DMS53 treated with DMSO at 0.1 percent for 48 hours (cell line): ENCODE measurements at regions not wholly inside any gene's neighbourhood (a gene's known extent, or its start where the extent isn't known, plus 50 kb on each side); places are given as distances from the start of the nearest gene placed in this dataset.

Source experiments
- DNase-seq: peaks from one replicate; lab custom pipeline; 2025; ENCODE audit not compliant: unreplicated experiment; lab: John Stamatoyannopoulos, UW

DNA sequence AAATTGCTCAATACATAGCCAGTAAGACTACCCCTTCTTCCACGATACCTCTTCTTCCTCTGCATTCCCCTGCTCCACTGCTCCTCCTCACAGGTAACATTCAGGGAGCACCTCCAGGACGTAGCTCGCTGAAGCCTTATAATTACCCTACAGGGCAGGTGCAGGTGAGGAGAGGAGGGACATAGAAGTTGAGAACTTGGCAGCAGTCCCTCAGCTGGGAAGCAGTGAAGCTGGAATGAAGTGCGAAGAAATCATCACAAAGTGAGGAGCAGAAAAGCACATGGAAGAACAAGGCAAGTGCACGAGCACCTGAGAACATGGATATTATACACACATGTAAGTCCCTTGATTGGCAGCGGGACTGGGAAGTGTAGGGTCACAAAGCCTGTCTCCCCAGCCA is 118.2 kb downstream of the HSD17B3 start:
- DNase-seq = no peak

DNA sequence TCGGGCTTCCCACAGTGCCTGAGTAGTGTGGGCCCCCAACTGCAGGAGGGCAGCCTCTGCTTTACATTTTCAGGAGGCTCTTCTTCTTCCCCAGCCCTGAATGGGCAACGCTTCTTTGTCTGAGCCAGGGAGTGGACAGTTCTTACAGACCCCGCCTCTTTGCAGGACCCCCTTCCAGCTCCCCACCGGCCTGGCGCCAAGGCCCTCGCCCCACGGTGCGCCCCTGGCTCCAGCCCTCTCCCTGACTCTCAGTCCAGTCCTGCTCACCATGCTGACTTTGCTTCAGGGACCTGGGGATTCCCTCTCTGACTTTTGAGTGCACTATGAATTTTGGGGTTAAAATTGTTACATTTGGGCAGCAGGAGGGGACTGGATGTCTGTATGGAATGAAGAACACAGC is 123.8 kb downstream of the HSD17B3 start:
- no peak for DNase-seq

DNA sequence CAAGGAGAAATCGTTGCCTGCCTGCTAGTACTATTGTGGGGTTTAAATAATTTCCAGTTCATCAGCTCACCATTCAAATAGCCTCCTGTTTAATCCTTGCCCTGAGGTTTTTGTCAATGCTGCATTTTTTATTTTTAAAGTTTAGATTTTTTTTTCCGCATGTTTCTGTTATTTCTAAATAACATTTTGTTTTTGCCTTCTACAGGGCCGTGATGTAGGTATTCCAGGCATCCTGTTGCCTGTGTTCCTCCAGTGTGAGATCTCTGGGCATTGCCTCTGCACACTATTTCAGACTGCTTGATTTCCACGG is 124.3 kb downstream of the HSD17B3 start:
- no peak for DNase-seq

DNA sequence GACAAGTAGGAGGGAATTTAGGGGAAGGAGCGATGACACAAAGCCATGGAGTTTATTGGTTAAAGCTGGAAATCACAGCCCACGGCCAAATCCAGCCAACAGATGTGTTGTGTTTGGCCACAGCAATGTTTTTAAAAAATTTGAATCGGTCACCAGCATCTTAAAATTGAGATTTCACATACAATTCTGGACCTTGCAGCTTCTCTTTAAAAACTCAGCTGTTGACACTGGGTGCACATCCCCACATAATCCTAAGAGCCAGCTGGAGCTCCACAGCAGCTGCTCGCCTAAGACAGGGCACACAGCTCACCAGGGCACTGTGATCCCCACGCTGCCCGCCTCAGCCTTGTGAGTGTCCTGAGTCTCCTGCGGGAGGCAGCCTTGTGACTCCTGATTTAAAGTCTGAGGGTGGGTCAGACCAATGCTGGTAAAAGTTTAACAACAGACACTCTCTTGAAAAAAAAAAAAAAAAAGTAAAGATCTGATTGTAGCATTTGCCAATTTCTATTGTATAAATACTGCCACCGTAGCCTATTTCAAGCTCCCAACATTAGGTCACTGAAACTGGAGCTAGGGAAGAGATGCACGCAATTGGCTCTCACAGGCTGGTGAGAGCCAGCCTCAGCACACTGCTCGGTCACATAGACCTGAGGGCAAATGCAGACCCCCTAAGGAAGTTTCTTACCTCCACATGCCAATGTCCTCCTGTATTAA is 124.8 kb downstream of the HSD17B3 start:
- no peak for DNase-seq

DNA sequence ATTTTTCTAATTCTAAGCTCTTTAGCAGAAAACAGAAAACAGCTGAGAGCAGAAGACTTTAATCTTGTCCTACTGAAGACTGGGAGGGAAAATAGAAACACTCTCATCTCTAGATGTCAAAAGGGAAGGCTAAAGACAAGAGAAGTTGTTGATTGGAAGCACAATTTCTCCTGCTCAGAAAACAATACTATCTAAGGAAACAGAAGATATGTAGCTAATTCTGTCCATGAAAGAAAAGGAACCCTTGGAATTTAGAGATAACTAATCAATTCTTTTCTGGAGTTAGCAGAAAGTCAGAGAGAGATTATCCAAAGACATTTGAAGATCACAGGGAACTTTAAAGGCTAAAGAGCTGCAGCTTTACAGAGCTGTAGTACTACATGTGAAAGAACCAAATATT is 126.2 kb downstream of the HSD17B3 start:
- DNase-seq = no peak

DNA sequence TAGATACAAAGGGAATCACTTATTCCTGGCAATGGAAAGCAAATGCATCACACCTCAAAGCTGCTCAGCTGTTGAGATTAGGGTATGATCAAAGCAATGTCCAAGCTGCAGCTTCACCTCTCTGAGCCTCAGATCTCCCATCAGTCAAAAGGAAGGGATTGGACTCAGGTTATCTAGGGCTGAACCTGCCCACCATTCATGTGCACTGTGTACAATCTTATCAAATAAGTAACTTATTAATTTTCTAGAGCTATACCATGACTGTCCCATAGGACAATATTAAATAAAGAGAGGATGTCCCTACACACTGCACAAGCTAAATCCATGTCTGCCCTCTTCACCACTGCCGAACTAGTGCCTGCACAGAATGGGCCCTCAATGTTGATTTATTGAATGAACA is 127.0 kb downstream of the HSD17B3 start:
- DNase-seq = no peak

DNA sequence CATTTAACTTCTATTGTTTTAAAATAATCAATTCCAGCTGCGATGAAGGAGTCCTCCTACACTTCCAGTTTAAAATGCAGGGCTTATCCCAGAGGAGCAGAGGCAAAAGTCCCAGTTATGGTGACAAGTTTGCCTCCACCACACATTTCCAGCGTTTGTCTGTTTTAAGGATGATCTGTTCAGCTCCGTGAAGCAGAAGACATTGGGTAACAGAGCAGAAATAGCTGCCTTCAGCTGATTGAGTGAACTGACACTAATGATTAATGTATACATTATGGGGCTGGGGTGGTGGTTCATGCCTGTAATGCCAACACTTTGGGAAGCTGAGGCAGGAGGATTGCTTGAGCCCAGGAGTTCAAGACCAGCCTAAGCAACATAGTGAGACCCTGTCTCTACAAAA is 127.6 kb downstream of the HSD17B3 start:
- DNase-seq = no peak

DNA sequence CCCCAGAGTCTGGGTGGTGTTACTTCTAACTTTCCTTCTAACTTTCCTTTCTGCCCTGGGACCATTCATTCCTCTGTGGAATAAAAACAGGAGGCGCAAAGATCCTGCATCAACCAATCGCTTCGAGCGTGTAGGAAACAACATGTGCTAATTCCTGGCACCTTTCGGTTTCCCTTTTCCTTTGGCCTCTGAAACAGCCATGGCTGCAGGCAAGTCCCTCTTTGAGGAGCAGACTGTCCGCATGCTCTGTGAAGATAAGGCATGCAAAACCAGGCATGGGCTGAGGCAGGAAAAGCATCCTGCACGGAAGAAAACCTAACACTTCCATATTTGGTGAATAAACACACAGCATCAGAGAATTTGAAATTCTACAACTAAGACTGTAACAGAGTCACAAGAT is 128.3 kb downstream of the HSD17B3 start:
- DNase-seq = no peak

DNA sequence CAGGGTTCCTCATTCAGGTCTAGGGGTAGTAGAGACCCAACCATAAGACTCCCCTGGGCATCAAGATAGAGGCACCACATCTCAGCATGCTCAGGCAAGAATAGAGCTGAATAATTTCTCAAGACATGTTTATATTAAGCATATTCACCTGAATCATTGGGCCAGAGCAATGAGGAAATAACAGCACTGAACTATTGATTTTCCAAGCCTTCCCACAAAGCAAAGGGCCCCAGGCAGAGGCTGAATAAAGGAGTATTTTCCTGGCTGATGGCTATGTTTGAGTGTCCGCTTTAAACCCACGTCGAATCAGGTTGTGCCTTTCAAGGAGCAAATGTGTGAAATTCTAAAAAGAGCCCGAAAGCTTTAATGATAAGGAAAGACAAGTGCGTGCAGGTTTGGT is 129.2 kb downstream of the HSD17B3 start:
- no peak for DNase-seq

DNA sequence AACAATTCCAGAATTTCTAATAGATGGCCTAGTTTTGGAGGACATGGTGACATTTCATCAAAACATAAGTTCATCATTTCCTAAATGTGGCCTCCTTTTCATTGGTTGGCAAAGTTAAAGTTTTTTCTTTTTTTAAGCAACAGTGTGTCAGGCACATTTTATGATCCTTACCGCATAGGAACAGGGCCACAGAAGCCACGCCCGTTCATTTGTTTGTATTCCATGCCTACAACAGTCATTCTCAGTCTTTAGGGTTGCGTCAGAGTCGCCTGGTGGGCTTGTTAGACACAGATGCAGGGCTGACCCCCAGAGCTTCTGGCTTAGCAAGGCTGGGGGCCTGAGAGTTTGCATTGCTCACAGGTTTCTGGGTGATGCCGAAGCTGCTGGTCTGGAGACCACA is 130.2 kb downstream of the HSD17B3 start:
- no peak for DNase-seq

DNA sequence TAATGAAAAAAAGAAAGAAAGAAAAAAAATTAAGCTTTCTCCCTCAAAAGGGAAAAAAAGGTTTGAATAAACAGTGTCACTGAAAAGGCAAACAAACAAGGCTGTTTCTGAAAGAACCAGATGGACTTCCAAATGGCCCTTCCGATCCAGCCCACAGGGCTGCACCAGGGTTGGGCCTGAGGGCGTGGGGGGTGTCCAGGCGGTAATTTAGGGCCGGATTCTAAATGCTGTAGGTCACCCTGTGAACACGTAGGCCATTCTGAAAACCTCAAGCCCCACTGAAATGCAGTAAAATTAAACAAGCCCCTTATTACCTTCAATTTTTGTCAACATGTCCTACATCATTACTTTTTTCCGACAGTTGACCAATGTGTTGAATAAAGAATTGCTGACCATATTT is 132.1 kb downstream of the HSD17B3 start:
- DNase-seq = no peak

DNA sequence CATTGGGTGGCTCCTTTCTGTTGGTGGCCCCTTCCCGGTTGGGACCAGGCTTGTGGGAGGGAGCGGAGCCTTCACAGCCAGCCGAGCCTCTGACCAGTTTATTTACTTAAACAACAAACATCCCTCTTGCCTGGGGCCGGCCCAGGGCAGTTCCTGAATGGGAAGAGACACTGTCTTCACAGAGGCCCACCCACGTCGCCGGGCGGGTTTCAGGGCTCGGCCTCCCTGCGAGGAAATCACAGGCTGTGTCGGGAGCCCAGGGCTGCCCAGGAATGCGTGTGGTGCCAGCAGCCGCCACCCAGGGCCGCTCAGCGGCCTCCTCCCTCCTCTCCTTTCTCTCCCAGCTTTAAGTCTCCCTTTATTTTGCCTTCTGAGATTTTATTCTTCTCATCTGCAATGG is 132.5 kb downstream of the HSD17B3 start:
- DNase-seq = peak; percentile 3

DNA sequence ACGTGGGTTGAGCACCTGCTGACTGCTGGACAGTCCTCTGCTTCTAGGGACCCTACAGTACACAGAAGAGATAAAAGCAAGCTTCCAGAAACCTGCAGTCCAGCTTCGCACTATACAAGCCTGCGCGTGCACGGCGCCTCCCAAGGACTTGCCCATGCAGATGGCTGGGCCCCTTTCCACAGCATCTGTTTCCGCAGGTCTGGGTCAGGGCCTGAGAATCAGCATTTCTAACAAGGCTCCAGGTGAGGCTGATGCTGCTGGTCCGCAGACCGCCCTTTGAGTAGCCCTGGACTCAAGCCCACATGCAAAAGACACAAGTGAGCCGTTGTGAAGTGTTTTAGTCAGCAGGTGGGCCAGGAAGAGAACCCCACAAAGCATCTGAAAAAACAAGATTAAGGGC is 133.1 kb downstream of the HSD17B3 start:
- DNase-seq = no peak

DNA sequence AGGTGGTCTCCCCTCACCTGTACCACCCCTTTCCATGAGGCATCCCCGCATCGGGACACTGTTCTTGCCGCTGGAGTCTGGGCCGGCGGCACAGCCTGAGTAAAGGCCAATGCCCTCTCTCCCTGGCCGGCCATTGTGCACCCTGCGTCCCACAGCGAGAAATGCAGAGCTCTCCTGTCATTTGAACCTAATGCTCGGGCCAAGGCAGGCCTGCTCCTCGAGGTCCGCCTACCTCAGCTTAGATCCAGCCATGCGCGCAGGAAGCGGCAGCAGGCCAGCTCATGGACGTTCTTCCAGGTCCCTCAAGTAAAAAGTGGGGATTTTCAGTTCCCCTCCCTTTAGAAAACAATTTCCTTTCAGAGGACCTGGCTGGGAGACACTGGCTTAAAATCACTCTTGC is 135.0 kb downstream of the HSD17B3 start:
- DNase-seq = no peak

DNA sequence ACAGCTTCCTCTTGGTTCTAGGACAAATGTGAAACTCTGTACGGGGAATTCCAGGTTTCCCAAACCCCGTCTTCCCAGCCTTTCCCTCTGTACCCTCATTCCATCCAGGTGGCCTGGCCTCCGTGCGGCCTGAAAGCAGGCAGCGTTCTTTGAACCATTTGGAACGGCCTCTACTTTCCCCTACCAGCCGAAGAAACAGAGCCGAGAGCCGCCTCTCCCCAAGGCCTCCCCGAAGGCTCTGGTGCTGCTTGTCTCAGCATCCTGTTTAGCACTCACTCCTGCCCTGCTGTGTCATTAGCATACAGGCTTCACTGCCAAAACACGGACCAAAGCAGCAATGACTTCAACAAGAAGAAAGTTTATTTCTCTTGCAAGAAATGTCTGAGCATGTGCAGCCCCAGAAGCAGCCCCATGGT is 137.7 kb downstream of the HSD17B3 start:
- no peak for DNase-seq

DNA sequence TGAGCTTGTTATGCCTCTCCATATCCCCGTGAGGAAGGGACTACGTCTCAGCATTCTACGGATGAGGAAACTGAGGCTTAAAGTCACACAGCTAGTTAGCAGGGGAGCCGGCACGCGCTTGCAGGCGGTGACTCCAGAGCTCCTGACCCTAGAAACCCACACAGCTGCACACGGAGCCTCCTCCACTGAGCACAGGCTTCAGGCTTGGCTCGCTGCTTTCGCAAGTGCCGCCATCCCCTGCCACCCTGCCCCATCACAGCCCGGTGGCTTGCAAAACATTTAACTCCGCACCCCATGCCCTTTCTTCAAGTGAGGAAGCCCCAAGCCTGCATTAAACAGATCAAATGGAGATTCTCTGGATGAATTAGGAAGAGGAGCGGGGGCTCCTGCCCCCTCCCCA is 138.3 kb downstream of the HSD17B3 start:
- no peak for DNase-seq

DNA sequence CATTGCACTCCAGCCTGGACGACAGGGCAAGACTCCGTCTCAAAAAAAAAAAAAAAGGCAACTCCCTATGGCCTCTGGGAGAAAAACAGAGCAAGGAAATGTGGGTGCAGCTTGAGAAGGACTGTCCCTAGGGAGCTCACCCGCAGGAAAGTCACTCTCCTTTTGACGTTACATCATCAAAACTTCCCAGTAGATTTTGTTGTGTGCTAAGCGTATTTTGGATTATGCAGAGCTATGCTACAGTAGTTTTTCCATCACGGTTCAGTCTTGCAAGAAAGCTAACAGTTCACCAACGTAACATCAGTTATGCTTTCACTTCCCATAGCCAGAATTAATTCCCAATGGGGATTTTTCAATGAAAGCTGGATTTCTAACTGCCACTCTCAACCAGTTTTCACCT is 138.8 kb downstream of the HSD17B3 start:
- no peak for DNase-seq

DNA sequence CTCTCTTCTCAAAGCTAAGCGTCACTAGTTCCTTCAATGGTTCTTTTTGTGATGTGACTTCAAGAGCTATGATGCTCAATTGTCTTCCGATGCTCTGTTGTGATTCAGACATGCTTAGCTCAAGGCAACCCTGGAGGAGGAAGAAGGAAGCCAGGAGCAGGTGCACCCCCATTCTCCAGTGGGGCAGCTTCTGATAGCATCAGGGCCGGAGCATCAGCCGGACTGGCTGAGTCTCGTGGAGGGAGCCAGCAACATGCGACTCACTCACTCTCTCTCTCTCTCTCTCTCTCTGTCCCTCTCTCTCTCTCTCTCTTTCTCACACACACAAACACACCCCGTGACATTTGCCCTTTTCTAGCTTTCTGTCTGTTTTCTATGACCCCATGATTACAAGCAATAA is 140.2 kb downstream of the HSD17B3 start:
- no peak for DNase-seq

DNA sequence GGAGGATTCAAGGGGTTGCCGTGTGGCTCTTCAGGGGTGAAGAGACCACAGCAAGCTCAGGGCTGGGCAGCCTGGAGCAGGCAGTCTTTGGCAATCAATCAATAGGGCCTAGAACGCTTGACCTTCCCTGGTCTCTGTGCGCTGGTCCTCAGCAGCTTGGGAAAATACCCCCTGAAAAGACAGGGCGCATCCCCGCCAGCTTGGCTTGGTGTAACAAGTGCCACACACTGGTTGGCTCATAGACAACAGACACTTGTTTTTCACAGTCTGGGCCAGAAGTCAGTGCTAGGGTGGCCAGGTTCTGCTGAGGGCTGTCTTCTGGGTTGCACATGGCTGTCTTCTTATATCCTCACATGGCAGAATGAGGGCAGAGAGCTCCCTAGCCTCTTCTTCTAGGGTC is 141.1 kb downstream of the HSD17B3 start:
- no peak for DNase-seq

DNA sequence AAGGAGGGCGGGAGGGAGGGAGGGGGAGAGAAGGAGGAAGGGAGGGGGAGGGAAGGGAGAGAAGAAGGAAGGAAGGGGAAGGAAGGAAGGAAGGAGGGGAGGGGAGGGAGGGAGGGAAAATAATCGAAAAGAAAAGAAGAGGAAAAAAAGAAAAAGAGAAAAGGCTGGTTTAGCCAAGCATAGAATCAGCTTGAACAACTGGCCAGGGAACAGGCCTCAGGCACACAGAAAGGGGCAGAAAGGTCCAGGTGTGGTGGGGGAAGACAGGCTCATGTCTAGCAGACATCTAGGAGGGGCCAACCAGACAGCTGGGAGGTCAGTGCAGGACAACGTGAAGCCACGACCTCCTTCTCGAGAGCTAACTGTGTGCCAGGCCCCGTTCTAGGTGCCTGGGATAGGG is 141.8 kb downstream of the HSD17B3 start:
- no peak for DNase-seq

DNA sequence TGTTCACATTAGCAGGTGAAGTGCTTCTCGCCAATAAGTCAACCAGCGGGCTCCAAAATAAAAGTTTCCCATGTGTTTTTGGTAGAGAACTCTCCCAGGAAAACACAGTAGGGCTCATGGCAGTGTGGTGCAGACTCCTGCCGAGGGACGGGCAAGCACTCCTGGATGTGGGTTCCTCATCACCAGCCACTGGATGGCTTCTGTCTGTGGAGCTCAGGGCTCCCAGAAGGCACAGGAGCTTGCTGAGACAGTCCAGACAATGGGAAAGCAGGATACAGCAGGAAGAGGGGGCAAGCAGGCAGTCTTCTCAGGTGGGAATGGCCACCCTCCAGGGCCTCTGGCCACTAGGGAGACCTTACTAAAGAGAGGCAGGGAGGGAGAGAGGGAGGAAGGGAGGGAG is 142.4 kb downstream of the HSD17B3 start:
- no peak for DNase-seq

DNA sequence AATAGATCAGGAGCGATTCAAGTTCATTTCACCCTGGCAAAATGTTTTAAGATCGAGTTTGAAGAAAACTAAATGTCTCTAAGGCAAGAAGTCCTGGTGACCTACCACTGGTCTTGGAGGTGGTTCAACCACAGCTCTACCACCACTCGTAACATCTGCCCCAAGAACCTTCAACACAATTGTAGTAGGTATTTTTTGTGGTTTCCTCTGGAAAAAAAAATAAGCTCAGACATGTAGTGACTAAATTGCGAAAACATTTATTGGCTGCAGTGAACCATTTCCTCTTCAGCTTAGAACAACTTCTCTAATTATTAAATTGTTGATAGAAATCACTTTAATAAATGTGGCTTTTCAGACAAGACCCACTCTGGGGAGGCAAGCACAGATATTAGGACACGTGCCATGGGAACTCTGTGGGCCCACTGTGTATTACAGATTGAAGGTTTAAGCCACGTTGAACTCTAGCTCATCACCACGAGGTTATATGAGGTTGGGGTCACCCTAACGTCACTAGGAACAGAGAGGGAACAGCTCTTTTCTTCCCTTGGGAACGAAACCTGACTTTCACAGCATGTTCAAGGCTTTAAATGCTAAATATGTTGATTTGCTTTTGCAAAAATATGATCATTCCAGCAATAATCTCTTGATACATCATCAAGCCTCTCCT is 142.9 kb downstream of the HSD17B3 start:
- DNase-seq = no peak

DNA sequence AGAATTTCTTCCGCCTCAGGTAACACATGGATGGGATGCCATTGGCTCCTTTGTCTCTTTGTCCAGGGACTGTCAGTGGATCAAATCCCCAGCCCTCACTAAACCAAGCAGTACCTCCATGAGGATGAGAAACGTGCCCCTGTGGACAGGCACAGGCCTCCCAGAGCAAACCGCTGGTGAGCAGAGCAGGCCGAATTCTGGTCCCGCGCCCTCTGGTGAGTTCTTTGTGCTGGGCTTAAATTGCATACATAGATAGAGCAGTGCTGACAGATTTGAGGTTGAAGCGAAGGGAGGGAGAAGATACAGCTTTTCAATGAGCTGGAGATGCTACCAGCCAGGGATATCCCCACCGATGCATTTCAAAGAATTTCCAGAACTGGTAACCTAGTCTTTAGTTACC is 143.8 kb downstream of the HSD17B3 start:
- DNase-seq = no peak
